Central memory CD8-positive, alpha-beta T cell (primary cell): ENCODE measurements at regions not wholly inside any gene's neighbourhood (a gene's known extent, or its start where the extent isn't known, plus 50 kb on each side); places are given as distances from the start of the nearest gene placed in this dataset.

Experiments used
- ATAC-seq: fragments of 150-1000 bp; cut with Tn5 transposase; replicated peaks from 2 replicates; pipeline ENCODE4 v1.10.0; 2022; ENCODE audit warnings: mild to moderate bottlenecking, moderate FRiP score, moderate number of reproducible peaks; ENCODE audit not compliant: poor library complexity, severe bottlenecking; ENCODE audit errors: extremely low read depth
- DNase-seq, 2 donors: peaks; one replicate each; pipeline ENCODE4 v3.0.0; 2021; ENCODE audit warnings: low spot score in 2 of 2
- H3K27ac Mint-ChIP-seq: one replicate; pipeline ENCODE4 v1.8.0; 2022; ENCODE audit warnings: low read depth, mild to moderate bottlenecking, moderate library complexity, mixed read lengths
- H3K27me3 Mint-ChIP-seq: one replicate; pipeline ENCODE4 v1.8.0; 2022; ENCODE audit warnings: mixed read lengths
- H3K36me3 Mint-ChIP-seq: one replicate; pipeline ENCODE4 v1.8.0; 2022; ENCODE audit warnings: mild to moderate bottlenecking, moderate library complexity, mixed read lengths; ENCODE audit not compliant: insufficient read depth
- H3K4me1 Mint-ChIP-seq: one replicate; pipeline ENCODE4 v1.8.0; 2022; ENCODE audit warnings: mixed read lengths
- H3K4me3 Mint-ChIP-seq: one replicate; pipeline ENCODE4 v1.8.0; 2022; ENCODE audit warnings: mild to moderate bottlenecking, moderate library complexity, mixed read lengths
- H3K9me3 Mint-ChIP-seq: one replicate; pipeline ENCODE4 v1.8.0; 2022; ENCODE audit warnings: mixed read lengths

GRCh38 chr11:42462558-42463310 lies 849.1 kb upstream of the API5 start:
- H3K9me3 Mint-ChIP-seq: peaks cover 6% of the 10 kb centered on the region
- no peaks in the 10 kb centered on the region for H3K27me3 Mint-ChIP-seq
- H3K4me3 Mint-ChIP-seq: no peak overlapping the region
- no peaks in the 10 kb centered on the region for H3K4me1 Mint-ChIP-seq
- DNase-seq (no peak), ATAC-seq (no peak)
- H3K27ac Mint-ChIP-seq: no peak overlapping the region
- H3K36me3 Mint-ChIP-seq: no peaks in the 10 kb centered on the region

DNA sequence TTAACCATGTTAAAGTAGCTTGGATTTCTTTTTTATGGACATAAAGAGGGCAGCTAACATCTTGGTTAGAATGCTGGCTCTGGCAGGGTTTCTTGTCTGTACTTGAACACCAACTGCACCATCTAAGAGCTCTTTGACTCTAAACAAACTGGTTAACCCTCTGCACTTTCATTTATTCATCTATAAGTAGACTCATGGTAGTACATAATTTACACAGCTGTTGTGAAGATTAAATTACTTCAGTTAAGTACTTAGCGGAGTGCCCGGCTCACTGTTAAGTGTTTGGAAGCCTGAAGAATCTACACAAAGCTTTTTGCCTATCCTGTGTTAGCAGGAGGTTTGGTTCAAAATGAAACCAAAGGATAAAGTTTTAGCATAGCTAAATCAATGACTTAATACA lies 846.2 kb upstream of the API5 start:
- H3K4me1 Mint-ChIP-seq: no peaks in the 10 kb centered on the region
- peaks cover 6% of the 10 kb centered on the region for H3K9me3 Mint-ChIP-seq
- ATAC-seq (no peak), DNase-seq (no peak)
- no peaks in the 10 kb centered on the region for H3K27me3 Mint-ChIP-seq
- no peaks in the 10 kb centered on the region for H3K36me3 Mint-ChIP-seq
- no peak overlapping the region for H3K4me3 Mint-ChIP-seq
- H3K27ac Mint-ChIP-seq: no peak overlapping the region

DNA sequence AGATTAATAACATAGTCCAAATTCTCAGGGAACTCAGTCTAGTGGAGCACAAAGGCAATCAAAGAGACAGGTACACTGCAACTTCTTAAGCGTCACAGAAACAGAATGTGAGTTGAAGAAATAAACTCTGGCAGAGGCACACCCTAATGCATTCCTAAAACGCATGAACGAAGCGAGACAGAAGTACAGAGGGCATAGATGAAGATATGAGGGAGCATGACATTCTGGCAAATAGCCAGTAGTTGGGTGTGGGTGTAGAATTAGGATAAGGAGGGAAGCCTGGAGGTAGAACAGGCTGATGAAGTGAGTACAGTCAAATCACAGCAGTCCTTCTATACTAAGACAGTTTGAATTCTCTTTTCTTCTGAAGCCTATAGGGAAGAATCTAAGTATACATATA lies 838.7 kb upstream of the API5 start:
- H3K4me3 Mint-ChIP-seq: no peak overlapping the region
- no peak for ATAC-seq
- H3K9me3 Mint-ChIP-seq: peaks cover 13% of the 10 kb centered on the region
- H3K27ac Mint-ChIP-seq: no peak overlapping the region
- no peak for DNase-seq
- no peaks in the 10 kb centered on the region for H3K36me3 Mint-ChIP-seq
- H3K27me3 Mint-ChIP-seq: no peaks in the 10 kb centered on the region
- H3K4me1 Mint-ChIP-seq: no peaks in the 10 kb centered on the region

GRCh38 chr11:42482822-42483221 lies 829.0 kb upstream of the API5 start:
- Mint-ChIP-seq H3K9me3 (peaks cover 38% of the 10 kb centered on the region), H3K4me1 (no peaks in the 10 kb centered on the region), H3K4me3 (no peak overlapping the region), H3K27ac (no peak overlapping the region), H3K27me3 (no peaks in the 10 kb centered on the region), H3K36me3 (no peaks in the 10 kb centered on the region)
- no peak for DNase-seq
- ATAC-seq: no peak

DNA sequence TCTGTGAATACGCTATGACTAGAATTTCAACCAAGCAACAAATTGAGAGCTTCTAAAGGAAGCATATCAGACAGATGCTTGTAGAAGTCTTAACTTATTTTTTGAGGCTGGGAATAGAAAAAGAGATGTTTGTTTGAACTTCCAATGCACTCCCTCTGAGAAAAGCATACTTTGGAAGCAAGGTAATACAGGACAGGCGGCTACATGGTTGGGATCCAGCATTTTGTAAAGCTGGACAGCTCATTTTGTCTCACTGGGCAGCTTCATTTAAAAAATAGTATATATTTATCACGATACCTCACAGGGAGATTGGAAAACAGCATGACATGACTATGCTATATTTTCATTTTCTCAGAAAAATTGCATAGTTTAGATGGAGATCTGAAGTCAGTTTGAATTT lies 821.3 kb upstream of the API5 start:
- H3K4me3 Mint-ChIP-seq: no peak overlapping the region
- no peaks in the 10 kb centered on the region for H3K27me3 Mint-ChIP-seq
- peaks cover 4% of the 10 kb centered on the region for H3K9me3 Mint-ChIP-seq
- H3K36me3 Mint-ChIP-seq: no peaks in the 10 kb centered on the region
- no peak overlapping the region for H3K27ac Mint-ChIP-seq
- no peaks in the 10 kb centered on the region for H3K4me1 Mint-ChIP-seq
- ATAC-seq (no peak), DNase-seq (no peak)

DNA sequence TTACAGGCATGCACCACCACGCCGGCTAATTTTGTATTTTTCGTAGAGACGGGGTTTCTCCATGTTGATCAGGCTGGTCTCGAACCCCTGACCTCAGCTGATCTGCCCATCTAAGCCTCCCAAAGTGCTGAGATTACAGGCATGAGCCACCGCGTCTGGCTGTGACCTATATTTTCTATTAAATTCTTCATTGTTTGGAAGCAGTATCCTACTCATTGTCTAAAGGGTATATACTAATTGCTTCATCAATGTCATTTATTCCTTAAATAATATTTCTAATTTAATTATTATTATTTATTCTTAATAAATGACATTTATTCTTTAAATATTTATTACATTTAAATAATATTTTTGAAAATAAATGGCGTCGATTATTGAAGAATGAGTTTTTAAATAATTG lies 817.3 kb upstream of the API5 start:
- no peaks in the 10 kb centered on the region for H3K36me3 Mint-ChIP-seq
- no peaks in the 10 kb centered on the region for H3K27me3 Mint-ChIP-seq
- H3K4me1 Mint-ChIP-seq: no peaks in the 10 kb centered on the region
- ATAC-seq: no peak
- no peak overlapping the region for H3K4me3 Mint-ChIP-seq
- no peak for DNase-seq
- no peak overlapping the region for H3K27ac Mint-ChIP-seq
- peaks cover 5% of the 10 kb centered on the region for H3K9me3 Mint-ChIP-seq

GRCh38 chr11:42498971-42499370 lies 812.8 kb upstream of the API5 start:
- Mint-ChIP-seq H3K9me3 (peaks cover 10% of the 10 kb centered on the region), H3K27me3 (no peaks in the 10 kb centered on the region), H3K4me3 (no peak overlapping the region), H3K4me1 (no peaks in the 10 kb centered on the region), H3K36me3 (no peaks in the 10 kb centered on the region), H3K27ac (no peak overlapping the region)
- ATAC-seq: no peak
- no peak for DNase-seq

- Mint-ChIP-seq H3K4me1 (no peaks in the 10 kb centered on the region), H3K36me3 (no peaks in the 10 kb centered on the region), H3K27me3 (no peaks in the 10 kb centered on the region), H3K4me3 (no peak overlapping the region), H3K27ac (no peak overlapping the region), H3K9me3 (peaks cover 19% of the 10 kb centered on the region)
- no peak for DNase-seq
- ATAC-seq: no peak
Measured at GRCh38 chr11:42502151-42502550, 809.6 kb upstream of the API5 start.

DNA sequence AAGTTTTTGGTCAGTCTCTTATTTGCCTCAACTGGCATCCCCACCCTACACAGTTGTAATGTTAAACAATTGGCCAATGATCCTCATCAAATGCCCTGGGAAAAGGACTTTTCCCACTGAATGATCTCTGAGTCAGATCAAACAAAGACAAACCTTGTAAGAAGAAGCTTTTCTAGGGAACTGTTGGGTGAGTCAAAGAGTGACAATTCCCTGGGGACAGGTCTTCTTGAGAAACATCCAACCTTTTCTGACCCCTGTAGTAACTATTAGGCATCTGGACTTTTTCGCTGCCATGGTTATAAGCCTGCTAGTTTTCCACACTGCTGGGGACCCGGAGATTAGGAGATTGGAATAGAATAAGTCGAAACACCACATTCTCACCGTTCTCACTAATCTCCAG lies 789.8 kb upstream of the API5 start:
- Mint-ChIP-seq H3K27me3 (no peaks in the 10 kb centered on the region), H3K4me3 (no peak overlapping the region)

DNA sequence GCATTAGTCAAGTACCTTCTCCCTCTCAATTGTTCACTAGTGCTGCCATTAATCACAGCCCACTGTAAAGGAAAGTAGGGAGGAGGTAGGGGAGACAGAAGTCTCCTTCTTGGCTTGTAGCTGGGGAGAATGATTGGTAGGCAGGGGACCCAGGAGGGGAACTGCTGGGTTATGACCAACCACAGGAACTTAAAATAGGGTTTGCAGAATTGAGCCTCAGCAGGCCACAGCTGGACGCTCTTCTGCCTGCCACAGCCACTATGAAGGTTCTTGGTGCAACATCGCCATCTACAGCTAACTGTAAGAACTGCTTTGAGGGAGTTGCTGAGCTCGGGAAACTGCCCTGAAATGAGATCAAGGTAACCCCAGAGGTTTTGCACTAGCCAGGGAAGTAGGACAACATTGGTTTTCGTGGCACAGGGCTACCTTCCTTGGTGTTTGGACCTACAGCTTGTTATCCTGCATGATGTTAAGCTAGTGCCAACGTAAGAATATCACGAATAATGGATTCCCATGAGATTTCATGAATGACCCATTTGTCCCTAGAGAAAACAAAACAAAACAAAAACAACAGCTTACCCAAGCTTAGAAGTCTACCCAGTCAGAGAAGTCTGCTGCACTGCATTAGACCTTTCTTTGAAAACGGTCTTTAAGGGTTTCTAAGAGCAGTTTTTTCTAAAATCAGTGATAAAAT lies 787.1 kb upstream of the API5 start:
- peaks cover 18% of the 10 kb centered on the region for H3K9me3 Mint-ChIP-seq
- no peaks in the 10 kb centered on the region for H3K27me3 Mint-ChIP-seq
- no peak for ATAC-seq
- no peak overlapping the region for H3K4me3 Mint-ChIP-seq
- DNase-seq: no peak
- no peaks in the 10 kb centered on the region for H3K4me1 Mint-ChIP-seq
- H3K27ac Mint-ChIP-seq: no peak overlapping the region
- H3K36me3 Mint-ChIP-seq: no peaks in the 10 kb centered on the region

More for the DNA sequence above, 789.8 kb upstream of the API5 start:
- no peak for DNase-seq
- Mint-ChIP-seq H3K9me3 (peaks cover 17% of the 10 kb centered on the region), H3K27ac (no peak overlapping the region), H3K4me1 (no peaks in the 10 kb centered on the region), H3K36me3 (no peaks in the 10 kb centered on the region)
- no peak for ATAC-seq

DNA sequence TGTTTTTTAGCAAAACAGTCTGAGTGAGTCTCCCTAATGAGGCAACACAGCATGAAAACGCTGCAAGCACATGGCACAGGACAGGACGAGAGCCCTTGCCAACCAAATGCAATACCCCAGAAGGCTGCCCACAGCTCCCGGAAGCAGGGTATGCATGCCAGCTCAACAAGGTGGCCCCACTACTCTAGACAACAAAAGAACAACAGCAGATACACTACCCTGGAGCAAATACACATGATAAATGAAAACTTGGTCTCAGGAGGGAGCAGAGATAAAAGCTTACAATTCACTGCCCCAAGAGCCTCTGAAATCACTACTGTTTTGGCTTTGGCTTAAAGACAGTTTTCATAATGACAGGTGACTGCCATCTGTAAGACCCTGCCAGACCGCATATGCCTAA lies 785.4 kb upstream of the API5 start:
- H3K27ac Mint-ChIP-seq: no peak overlapping the region
- peaks cover 18% of the 10 kb centered on the region for H3K9me3 Mint-ChIP-seq
- no peak overlapping the region for H3K4me3 Mint-ChIP-seq
- no peaks in the 10 kb centered on the region for H3K4me1 Mint-ChIP-seq
- no peak for ATAC-seq
- no peaks in the 10 kb centered on the region for H3K27me3 Mint-ChIP-seq
- H3K36me3 Mint-ChIP-seq: no peaks in the 10 kb centered on the region
- DNase-seq: no peak

- H3K4me3 Mint-ChIP-seq: no peak overlapping the region
Measured at GRCh38 chr11:42528471-42528870, 783.3 kb upstream of the API5 start.

GRCh38 chr11:42528911-42529310 lies 782.9 kb upstream of the API5 start:
- no peak for DNase-seq
- H3K9me3 Mint-ChIP-seq: peaks cover 17% of the 10 kb centered on the region
- H3K4me1 Mint-ChIP-seq: no peaks in the 10 kb centered on the region
- no peak for ATAC-seq
- H3K4me3 Mint-ChIP-seq: no peak overlapping the region
- H3K27ac Mint-ChIP-seq: no peak overlapping the region
- no peaks in the 10 kb centered on the region for H3K36me3 Mint-ChIP-seq
- no peaks in the 10 kb centered on the region for H3K27me3 Mint-ChIP-seq

More at GRCh38 chr11:42528471-42528870, 783.3 kb upstream of the API5 start:
- H3K27me3 Mint-ChIP-seq: no peaks in the 10 kb centered on the region
- H3K36me3 Mint-ChIP-seq: no peaks in the 10 kb centered on the region
- H3K9me3 Mint-ChIP-seq: peaks cover 16% of the 10 kb centered on the region
- no peaks in the 10 kb centered on the region for H3K4me1 Mint-ChIP-seq
- DNase-seq: no peak
- ATAC-seq: no peak
- H3K27ac Mint-ChIP-seq: no peak overlapping the region
